WI38 (cell line): ENCODE measurements at regions not wholly inside any gene's neighbourhood (a gene's known extent, or its start where the extent isn't known, plus 50 kb on each side); places are given as distances from the start of the nearest gene placed in this dataset.

Source experiments
- H3K4me3 ChIP-seq: 2 replicates; pipeline ENCODE4 v1.5.1; 2011; ENCODE audit warnings: low read depth, mild to moderate bottlenecking, control low read depth, low read length
- TF ChIP-seq, protein P1 (sequence below): IDR thresholded peaks from 2 replicates; pipeline ENCODE4 v1.5.1; 2012; ENCODE audit warnings: low read depth, mild to moderate bottlenecking, control low read depth, low read length

- H3K4me3 ChIP-seq: no peak overlapping the region
- TF ChIP-seq, protein P1, sequence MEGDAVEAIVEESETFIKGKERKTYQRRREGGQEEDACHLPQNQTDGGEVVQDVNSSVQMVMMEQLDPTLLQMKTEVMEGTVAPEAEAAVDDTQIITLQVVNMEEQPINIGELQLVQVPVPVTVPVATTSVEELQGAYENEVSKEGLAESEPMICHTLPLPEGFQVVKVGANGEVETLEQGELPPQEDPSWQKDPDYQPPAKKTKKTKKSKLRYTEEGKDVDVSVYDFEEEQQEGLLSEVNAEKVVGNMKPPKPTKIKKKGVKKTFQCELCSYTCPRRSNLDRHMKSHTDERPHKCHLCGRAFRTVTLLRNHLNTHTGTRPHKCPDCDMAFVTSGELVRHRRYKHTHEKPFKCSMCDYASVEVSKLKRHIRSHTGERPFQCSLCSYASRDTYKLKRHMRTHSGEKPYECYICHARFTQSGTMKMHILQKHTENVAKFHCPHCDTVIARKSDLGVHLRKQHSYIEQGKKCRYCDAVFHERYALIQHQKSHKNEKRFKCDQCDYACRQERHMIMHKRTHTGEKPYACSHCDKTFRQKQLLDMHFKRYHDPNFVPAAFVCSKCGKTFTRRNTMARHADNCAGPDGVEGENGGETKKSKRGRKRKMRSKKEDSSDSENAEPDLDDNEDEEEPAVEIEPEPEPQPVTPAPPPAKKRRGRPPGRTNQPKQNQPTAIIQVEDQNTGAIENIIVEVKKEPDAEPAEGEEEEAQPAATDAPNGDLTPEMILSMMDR: no peak
These were observed 157.7 kb upstream of the DIPK2B start for GRCh38 chrX:45358392-45358791.

- TF ChIP-seq, protein P1: no peak
- H3K4me3 ChIP-seq: no peak overlapping the region
These were observed 152.8 kb upstream of the DIPK2B start for GRCh38 chrX:45353456-45353855.

- H3K4me3 ChIP-seq: no peak overlapping the region
- TF ChIP-seq, protein P1: no peak
These were observed 151.9 kb upstream of the DIPK2B start for GRCh38 chrX:45352611-45353010.

DNA sequence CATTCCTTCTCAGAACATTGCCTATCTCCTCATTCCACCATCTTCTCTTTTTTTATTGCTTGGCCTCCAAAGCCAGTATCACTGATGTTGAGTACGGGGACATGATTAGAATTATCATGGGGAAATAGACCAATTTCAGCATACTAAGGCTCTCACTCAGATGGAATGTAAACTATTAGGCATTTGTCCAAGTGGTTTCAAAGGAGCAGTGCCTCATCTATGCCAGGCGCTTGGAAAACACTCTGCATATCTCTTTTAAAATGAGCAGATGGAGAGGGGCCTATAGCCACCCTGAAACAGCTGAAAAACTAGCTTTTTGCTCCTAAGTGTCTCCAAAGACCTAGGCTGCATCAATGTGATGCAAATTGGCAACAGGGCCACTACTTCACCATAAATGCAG, 150.8 kb upstream of the DIPK2B start:
- H3K4me3 ChIP-seq: no peak overlapping the region
- TF ChIP-seq, protein P1: no peak

- TF ChIP-seq, protein P1: no peak
- no peak overlapping the region for H3K4me3 ChIP-seq
These were observed 147.6 kb upstream of the DIPK2B start for GRCh38 chrX:45348296-45348695.

DNA sequence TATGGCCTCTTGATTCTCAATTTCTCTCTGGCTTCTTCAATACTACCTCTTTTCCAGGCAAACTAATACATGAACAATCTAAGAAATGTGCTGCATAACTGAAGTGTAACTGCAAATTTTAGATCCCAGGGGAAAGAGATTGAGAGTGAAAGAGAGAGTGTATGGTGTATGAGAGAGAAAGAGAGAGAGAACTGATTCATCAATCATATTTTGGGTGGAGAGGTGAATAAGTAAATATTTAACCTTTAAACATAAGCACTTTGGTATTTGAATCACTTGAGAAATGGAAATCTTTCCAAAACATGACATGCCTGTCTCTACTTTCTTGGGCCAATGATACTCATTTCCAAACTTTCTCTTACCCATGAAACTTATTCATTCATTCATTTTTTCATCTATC, 147.2 kb upstream of the DIPK2B start:
- H3K4me3 ChIP-seq: no peak overlapping the region
- TF ChIP-seq, protein P1: no peak

DNA sequence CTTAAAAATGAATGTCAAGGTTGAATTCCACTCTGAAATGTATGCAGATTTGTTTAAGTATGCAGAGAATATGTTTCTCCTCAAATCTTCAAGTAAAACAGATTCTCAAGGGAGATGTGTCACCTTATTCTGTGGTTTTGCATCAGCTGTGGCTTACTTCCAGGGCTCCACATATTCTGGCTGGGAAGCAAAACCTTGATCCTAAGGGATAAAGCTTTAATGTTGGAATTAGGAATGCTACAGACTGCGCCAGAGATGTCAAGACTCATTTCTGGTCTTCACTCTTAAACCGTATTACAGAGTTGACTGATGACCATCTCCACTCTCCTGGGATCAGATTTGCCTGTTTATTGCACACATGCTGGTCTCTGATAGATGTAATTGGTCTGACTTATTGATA, 143.9 kb upstream of the DIPK2B start:
- H3K4me3 ChIP-seq: no peak overlapping the region
- TF ChIP-seq, protein P1: no peak
